ENCODE measurements at regions not wholly inside any gene's neighbourhood (a gene's known extent, or its start where the extent isn't known, plus 50 kb on each side); places are given as distances from the start of the nearest gene placed in this dataset.
"Not testable (repeated sequence)": the region's sequence is repeated elsewhere in the genome, so short reads cannot be mapped to it uniquely, and the experiment has no call there.

DNA sequence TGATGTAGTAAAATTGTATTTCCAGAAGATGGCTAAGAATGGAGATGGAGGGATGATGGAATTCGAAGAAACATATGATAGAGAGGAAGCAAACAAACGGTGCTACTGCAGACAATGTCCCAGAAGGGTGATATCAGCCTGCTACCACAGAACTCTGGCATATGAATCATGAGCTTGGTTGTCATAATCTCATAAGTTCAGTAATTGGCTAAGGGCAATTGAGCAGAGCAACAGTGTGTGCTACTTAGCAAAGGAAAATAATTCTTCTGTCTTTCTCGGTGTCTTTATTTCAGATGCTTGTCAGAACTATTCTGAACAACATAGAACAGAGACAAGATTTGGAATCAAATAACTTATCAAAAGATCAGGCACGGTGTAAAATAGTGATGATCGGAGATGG, 407.3 kb downstream of the GBE1 start:
- no peak for TF ChIP-seq POLR2AphosphoS5 (IDR thresholded peaks at IDR 0.05; ENCODE audit: low read depth, low read length)
- TF ChIP-seq TAF1 (IDR thresholded peaks at IDR 0.05; ENCODE audit: borderline replicate concordance, low read depth, low read length): no peak
- no peak for TF ChIP-seq POLR2A (IDR thresholded peaks at IDR 0.05; ENCODE audit: low read depth, low read length)
- FAIRE-seq (no peak), DNase-seq (ENCODE audit: insufficient read length) (no peak)

DNA sequence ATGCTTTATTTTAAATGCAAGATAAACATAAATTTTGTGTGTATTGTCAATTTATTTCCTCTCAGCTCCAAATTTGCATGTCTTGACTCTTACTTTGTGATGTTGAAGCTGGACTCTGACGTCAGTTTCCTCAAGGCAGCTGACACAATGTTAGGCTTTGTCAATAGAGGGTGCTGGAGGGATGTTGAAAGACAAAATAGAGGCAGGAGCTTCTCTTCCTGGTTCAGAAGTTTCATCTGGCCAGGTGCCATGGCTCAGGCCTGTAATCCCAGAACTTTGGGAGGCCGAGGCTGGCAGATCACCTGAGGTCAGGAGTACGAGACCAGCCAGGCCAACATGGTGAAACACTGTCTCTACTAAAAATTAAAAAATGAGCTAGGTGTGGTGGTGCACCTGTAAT, 408.6 kb downstream of the GBE1 start:
- DNase-seq (ENCODE audit: insufficient read length) (no peak), FAIRE-seq (no peak)
- TF ChIP-seq TAF1 (IDR thresholded peaks at IDR 0.05; ENCODE audit: borderline replicate concordance, low read depth, low read length) (no peak), POLR2AphosphoS5 (IDR thresholded peaks at IDR 0.05; ENCODE audit: low read depth, low read length) (no peak), POLR2A (IDR thresholded peaks at IDR 0.05; ENCODE audit: low read depth, low read length) (no peak)

DNA sequence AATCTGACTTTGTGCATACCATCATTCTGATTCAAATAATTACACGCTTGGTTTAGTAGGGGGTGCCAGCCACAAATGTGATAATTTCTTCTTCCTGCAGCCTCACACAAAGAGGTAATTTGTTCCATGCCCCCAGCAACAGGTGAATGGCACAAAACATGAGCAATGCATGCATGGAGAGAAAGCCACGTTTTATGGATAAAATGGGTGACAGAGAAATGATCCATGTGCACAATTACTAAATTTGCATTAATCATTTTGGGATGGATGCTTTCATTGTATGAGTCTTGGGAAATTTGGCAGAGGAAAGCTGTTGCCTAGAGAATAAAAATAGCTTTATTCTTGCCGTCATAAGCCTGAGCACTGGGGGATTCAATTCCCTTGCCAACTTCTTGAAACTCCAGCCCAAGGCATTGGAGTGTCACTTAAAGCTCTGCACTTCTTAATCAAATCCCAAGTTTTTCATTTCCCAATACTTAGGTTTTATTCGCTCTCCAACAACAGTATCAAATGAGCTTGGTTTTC, 411.6 kb downstream of the GBE1 start:
- DNase-seq (ENCODE audit: insufficient read length): no peak
- no peak for TF ChIP-seq TAF1 (IDR thresholded peaks at IDR 0.05; ENCODE audit: borderline replicate concordance, low read depth, low read length)
- TF ChIP-seq POLR2A (IDR thresholded peaks at IDR 0.05; ENCODE audit: low read depth, low read length): no peak
- no peak for TF ChIP-seq POLR2AphosphoS5 (IDR thresholded peaks at IDR 0.05; ENCODE audit: low read depth, low read length)
- FAIRE-seq: no peak

DNA sequence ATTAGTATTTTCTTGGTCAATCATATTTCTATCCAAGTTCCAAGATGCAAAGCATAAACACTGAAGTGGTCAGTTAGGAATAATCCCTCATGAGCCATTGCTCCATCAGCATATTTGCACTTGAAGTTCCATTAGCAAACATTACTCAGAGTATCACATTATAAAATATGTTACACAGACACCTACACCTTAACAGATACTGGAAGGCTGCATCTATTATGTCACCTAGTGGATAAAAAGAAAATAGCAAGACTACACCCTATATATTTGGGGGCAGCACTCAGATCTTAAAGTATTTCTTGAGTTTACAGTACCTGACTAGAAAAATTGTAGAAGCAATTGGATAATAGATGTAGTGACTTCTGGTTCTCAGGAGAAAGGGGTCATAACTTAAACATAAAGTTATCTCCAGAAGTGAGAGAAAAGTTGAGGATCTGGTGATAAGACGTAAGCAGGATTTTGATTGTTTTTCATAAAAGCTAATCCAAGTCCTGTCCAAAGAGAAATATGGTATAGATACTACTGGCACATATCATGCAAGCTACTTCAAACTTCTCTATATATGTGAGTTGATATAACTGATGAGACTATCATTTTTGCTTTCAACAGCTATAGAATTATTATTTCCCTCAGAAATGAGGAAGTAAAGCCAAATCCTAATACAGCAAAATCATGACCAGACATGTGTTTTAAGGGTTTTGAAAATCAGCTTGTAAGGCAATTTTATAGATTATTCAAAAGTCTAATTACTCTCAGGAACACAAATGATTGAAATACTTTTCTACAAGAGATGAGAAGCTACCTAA, 422.2 kb downstream of the GBE1 start:
- no peak for TF ChIP-seq POLR2AphosphoS5 (IDR thresholded peaks at IDR 0.05; ENCODE audit: low read depth, low read length)
- no peak for TF ChIP-seq POLR2A (IDR thresholded peaks at IDR 0.05; ENCODE audit: low read depth, low read length)
- TF ChIP-seq TAF1 (IDR thresholded peaks at IDR 0.05; ENCODE audit: borderline replicate concordance, low read depth, low read length): no peak
- no peak for DNase-seq (ENCODE audit: insufficient read length)
- no peak for FAIRE-seq

DNA sequence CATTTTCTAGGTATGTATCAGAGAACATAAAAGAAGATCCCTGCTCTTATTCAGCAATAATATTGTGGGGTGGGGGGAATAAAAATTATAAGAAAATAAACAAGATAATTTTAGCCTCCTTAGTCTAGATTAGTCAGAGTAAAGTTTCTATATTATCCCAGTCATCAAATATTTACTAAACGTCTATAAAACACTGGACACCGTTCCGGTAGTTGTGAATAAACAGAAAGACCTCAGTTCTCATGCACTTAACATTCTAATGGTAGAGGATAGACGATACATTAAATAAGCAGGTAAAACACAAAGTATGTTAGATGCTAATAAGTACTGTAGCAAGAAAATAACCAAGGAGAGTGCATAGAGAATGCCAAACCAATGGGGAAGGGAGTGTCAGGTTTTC, 425.0 kb downstream of the GBE1 start:
- FAIRE-seq (no peak), DNase-seq (ENCODE audit: insufficient read length) (no peak)
- no peak for TF ChIP-seq POLR2AphosphoS5 (IDR thresholded peaks at IDR 0.05; ENCODE audit: low read depth, low read length)
- TF ChIP-seq POLR2A (IDR thresholded peaks at IDR 0.05; ENCODE audit: low read depth, low read length): no peak
- TF ChIP-seq TAF1 (IDR thresholded peaks at IDR 0.05; ENCODE audit: borderline replicate concordance, low read depth, low read length): no peak

DNA sequence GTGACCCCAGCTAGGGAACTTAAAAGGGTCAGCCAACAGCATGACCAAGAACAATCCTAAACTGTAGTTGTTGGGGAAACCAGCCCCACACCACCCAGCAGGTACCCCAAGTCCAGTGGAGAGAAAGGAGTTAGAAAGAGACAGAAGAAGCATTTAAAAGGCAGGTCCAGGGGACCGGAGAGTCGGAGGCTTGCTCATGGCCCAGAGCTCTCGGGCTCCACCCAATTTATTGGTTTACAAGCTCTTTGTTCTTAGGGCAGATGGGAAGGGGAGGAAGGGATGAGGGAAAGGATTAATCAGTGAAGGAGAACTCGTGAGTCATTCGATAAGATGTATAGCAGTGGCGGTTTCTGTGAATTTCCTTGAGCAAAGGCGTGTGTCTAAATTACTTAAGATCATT, 431.6 kb downstream of the GBE1 start:
- FAIRE-seq; DNase-seq (ENCODE audit: insufficient read length): not testable (repeated sequence)

DNA sequence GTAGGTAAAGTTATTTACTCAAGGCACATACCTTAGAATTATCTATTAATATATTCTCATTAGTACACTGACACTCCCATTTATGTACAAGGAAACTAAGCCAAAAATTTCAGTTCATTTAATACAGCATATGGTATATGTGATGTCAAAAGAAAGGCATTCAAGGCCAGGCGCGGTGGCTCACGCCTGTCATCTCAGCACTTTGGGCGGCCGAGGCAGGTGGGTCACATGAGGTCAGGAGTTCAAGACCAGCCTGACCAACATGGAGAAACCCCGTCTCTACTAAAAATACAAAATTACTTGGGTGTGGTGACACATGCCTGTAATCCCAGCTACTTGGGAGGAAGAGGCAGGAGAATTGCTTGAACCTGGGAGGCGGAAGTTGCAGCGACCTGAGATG, 435.2 kb downstream of the GBE1 start:
- FAIRE-seq (no peak), DNase-seq (ENCODE audit: insufficient read length) (no peak)
- TF ChIP-seq TAF1 (IDR thresholded peaks at IDR 0.05; ENCODE audit: borderline replicate concordance, low read depth, low read length) (no peak), POLR2A (IDR thresholded peaks at IDR 0.05; ENCODE audit: low read depth, low read length) (no peak), POLR2AphosphoS5 (IDR thresholded peaks at IDR 0.05; ENCODE audit: low read depth, low read length) (no peak)

DNA sequence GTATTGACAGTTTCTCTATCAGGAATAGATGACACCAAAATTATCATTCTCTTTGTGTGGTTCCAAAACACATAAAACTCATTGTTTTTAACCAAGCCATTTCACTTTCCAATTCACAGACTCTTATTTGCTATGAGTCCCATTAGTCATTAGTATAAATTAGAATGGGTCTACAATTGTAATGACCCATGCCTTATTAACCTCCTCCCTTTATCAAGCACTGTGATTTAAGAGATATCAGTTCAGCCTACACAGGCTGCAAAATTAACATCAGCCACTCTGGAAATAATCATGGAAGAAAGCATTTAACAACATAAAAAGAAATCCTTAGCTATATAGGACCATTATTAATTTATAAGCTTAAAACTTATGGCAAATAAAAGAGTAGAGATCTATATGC, 440.6 kb downstream of the GBE1 start:
- DNase-seq (ENCODE audit: insufficient read length) (no peak), FAIRE-seq (no peak)
- TF ChIP-seq POLR2A (IDR thresholded peaks at IDR 0.05; ENCODE audit: low read depth, low read length) (no peak), POLR2AphosphoS5 (IDR thresholded peaks at IDR 0.05; ENCODE audit: low read depth, low read length) (no peak)

DNA sequence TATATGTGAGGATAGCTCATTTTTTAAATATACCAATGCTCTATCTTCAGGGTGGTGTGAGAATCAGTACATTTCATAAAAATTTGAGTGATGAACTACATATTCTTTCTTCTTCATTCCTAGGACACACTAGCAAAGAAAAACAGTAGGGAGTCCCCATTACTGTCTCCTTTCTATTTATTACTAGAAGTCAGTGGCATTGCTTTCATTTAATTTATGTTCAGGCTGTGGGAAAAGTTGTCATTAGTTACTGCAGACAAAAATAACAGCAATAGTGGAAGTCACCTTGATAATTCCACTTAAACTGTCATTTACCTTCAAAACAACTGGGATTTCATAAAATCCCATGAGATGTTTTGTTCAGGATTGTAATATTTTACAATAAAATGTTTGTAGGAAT, 446.4 kb downstream of the GBE1 start:
- DNase-seq (ENCODE audit: insufficient read length) (no peak), FAIRE-seq (no peak)

DNA sequence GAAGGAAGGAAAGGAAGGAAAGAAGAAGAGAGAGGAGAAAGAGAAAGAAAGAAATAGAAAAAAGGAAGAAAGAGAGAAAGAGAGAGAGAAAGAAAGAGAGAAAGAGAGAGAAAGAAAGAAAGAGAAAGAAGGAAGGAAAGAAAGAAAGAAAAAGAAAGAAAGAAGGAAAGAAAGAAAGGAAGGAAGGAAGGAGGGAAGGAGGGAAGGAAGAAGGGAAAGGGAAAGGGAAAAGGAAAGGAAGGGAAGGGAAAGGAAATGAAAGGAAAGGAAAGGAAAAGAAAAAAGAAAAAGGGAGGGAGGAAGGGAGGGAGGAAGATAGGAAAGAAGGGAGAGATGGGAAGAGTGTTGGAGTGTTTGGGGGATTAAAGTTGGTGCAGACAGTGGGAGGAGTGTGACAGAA, 450.1 kb downstream of the GBE1 start:
- FAIRE-seq: no peak
- TF ChIP-seq TAF1 (IDR thresholded peaks at IDR 0.05; ENCODE audit: borderline replicate concordance, low read depth, low read length) (no peak), POLR2A (IDR thresholded peaks at IDR 0.05; ENCODE audit: low read depth, low read length) (no peak), POLR2AphosphoS5 (IDR thresholded peaks at IDR 0.05; ENCODE audit: low read depth, low read length) (no peak)
- no peak for DNase-seq (ENCODE audit: insufficient read length)

More for the DNA sequence above, 446.4 kb downstream of the GBE1 start:
- TF ChIP-seq POLR2A (IDR thresholded peaks at IDR 0.05; ENCODE audit: low read depth, low read length): no peak
- TF ChIP-seq POLR2AphosphoS5 (IDR thresholded peaks at IDR 0.05; ENCODE audit: low read depth, low read length): no peak
- TF ChIP-seq TAF1 (IDR thresholded peaks at IDR 0.05; ENCODE audit: borderline replicate concordance, low read depth, low read length): no peak

DNA sequence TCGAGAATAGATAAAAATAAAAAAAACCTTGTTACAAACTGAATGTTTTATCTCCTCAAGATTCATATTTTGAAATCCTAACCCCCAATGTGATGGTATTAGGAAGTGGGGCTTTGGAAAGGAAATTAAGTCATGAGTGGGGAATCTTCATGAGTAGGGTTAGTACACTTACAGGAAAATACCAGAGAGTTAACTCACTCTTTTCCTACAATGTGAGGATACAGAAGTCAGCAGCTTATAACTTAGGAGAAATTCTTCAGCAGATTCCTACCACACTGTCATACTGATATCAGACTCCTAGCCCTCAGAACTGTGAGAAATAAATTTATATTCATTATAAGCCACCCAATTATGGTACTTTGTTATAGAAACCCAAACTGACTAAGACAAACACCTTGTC, 453.1 kb downstream of the GBE1 start:
- DNase-seq (ENCODE audit: insufficient read length) (no peak), FAIRE-seq (no peak)
- no peak for TF ChIP-seq TAF1 (IDR thresholded peaks at IDR 0.05; ENCODE audit: borderline replicate concordance, low read depth, low read length)
- TF ChIP-seq POLR2AphosphoS5 (IDR thresholded peaks at IDR 0.05; ENCODE audit: low read depth, low read length): no peak
- no peak for TF ChIP-seq POLR2A (IDR thresholded peaks at IDR 0.05; ENCODE audit: low read depth, low read length)

DNA sequence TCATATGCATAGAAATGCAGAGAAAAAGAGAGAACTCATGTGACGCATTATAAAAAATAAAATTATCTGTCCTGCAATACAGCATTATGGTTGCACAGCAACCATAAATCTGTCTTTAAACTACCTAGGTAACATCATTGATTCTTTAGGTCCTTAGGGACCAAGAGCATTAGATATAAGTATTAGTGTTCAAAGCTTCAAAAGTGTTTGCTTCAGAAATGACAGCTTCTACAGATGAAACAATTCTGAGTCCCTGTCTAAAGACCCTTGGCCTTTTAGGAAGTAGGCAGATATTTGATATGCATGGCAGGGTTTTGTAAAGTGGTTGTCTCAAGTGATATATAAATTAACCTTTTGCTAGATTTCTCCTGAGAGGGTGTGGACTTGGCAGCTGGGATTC, 454.2 kb downstream of the GBE1 start:
- TF ChIP-seq POLR2A (IDR thresholded peaks at IDR 0.05; ENCODE audit: low read depth, low read length): no peak
- TF ChIP-seq TAF1 (IDR thresholded peaks at IDR 0.05; ENCODE audit: borderline replicate concordance, low read depth, low read length): no peak
- TF ChIP-seq POLR2AphosphoS5 (IDR thresholded peaks at IDR 0.05; ENCODE audit: low read depth, low read length): no peak
- FAIRE-seq: no peak
- DNase-seq (ENCODE audit: insufficient read length): no peak
